Keratinocyte (primary cell): ENCODE measurements at regions not wholly inside any gene's neighbourhood (a gene's known extent, or its start where the extent isn't known, plus 50 kb on each side); places are given as distances from the start of the nearest gene placed in this dataset.

ENCODE experiments used
- DNase-seq: peaks from one replicate; pipeline ENCODE4 v3.0.0-alpha.2; 2011; ENCODE audit warnings: low read depth, missing footprints, low spot score
- FAIRE-seq: peaks from 2 replicates; lab custom pipeline; 2011; peaks lifted over from hg19 to GRCh38; lab: Jason Lieb, UNC
- H2AFZ ChIP-seq: 2 replicates; pipeline ENCODE4 v1.6.0; 2012; ENCODE audit warnings: low read length, control low read depth, inconsistent platforms; ENCODE audit not compliant: control insufficient read depth
- H3K27ac ChIP-seq: 2 replicates; pipeline ENCODE4 v1.5.1; 2011; ENCODE audit warnings: low read length; ENCODE audit not compliant: control insufficient read depth, insufficient read depth
- H3K27me3 ChIP-seq: 3 replicates; pipeline ENCODE4 v1.6.0; 2011; ENCODE audit warnings: low read length; ENCODE audit not compliant: control insufficient read depth, insufficient read depth; ENCODE audit errors: extremely low read depth
- H3K36me3 ChIP-seq, 2 experiments: 2 replicates in 1 of 2; 3 replicates in 1 of 2; pipeline ENCODE4 v1.5.1; 2011; ENCODE audit warnings: low read length in 2 of 2, mild to moderate bottlenecking in 1 of 2; ENCODE audit not compliant: control insufficient read depth in 2 of 2, insufficient read depth in 2 of 2; ENCODE audit errors: extremely low read depth in 1 of 2
- H3K4me1 ChIP-seq: 3 replicates; pipeline ENCODE4 v1.5.1; 2011; ENCODE audit warnings: low read length; ENCODE audit not compliant: control insufficient read depth, insufficient read depth; ENCODE audit errors: extremely low read depth
- H3K4me2 ChIP-seq: 3 replicates; pipeline ENCODE4 v1.6.0; 2011; ENCODE audit warnings: low read depth, low read length; ENCODE audit not compliant: control insufficient read depth, insufficient read depth; ENCODE audit errors: extremely low read depth
- H3K4me3 ChIP-seq, 3 experiments: fragments of 200-600 bp in 1 of 3; sonication (generic) in 1 of 3; 2 replicates in 2 of 3; 3 replicates in 1 of 3; pipeline ENCODE4 v1.5.1; 2011 to 2016; ENCODE audit warnings: low read length in 3 of 3, mild to moderate bottlenecking in 3 of 3, control low read depth in 2 of 3, inconsistent platforms in 1 of 3, low read depth in 1 of 3, mixed read lengths in 1 of 3, mixed run types in 1 of 3, moderate library complexity in 1 of 3; ENCODE audit not compliant: control insufficient read depth in 2 of 3, insufficient read depth in 2 of 3; ENCODE audit errors: extremely low read depth in 1 of 3
- H3K79me2 ChIP-seq: 2 replicates; pipeline ENCODE4 v1.6.0; 2012; ENCODE audit warnings: low read length; ENCODE audit not compliant: control insufficient read depth, insufficient read depth
- H3K9ac ChIP-seq: 3 replicates; pipeline ENCODE4 v1.6.0; 2011; ENCODE audit warnings: low read length; ENCODE audit not compliant: control insufficient read depth, insufficient read depth; ENCODE audit errors: extremely low read depth
- H3K9me1 ChIP-seq: 3 replicates; pipeline ENCODE4 v1.6.0; 2011; ENCODE audit warnings: low read length; ENCODE audit not compliant: control insufficient read depth, insufficient read depth; ENCODE audit errors: extremely low read depth
- H3K9me3 ChIP-seq: 2 replicates; pipeline ENCODE4 v1.5.1; 2012; ENCODE audit warnings: low read depth, low read length; ENCODE audit not compliant: control insufficient read depth
- H4K20me1 ChIP-seq: 3 replicates; pipeline ENCODE4 v1.6.0; 2011; ENCODE audit warnings: low read length; ENCODE audit not compliant: control insufficient read depth, insufficient read depth; ENCODE audit errors: extremely low read depth
- CTCF ChIP-seq, 3 experiments: IDR thresholded peaks in 1 of 3; conservative IDR thresholded peaks in 1 of 3; optimal IDR thresholded peaks in 1 of 3; 2 replicates in 2 of 3; 3 replicates in 1 of 3; pipeline versions ENCODE3 to v1.5.1; 2011; ENCODE audit warnings: low read length in 3 of 3, mild to moderate bottlenecking in 3 of 3, moderate library complexity in 2 of 3, control low read depth in 1 of 3, inconsistent platforms in 1 of 3; ENCODE audit not compliant: insufficient read depth in 2 of 3; ENCODE audit errors: extremely low read depth in 1 of 3
- EZH2 ChIP-seq: IDR thresholded peaks from one replicate; pipeline ENCODE4 v1.6.1; 2012; ENCODE audit warnings: inconsistent platforms, mild to moderate bottlenecking, low read length, moderate library complexity
- dilution Hi-C: fragments of 300-500 bp; cut with MboI; formaldehyde crosslinking; loops from one replicate; pipeline ENCODE4 v1.7.0; 2020; ENCODE audit warnings: low sequenced_read_pairs; ENCODE audit not compliant: extremely low pct_ligation_motif_present

- no peak overlapping the region for H3K9ac ChIP-seq
- H3K27me3 ChIP-seq, result no peaks in the 10 kb centered on the region
- DNase-seq (no peak), FAIRE-seq (no peak)
- TF ChIP-seq EZH2 (no peak), CTCF (optimal IDR thresholded peaks at IDR 0.05 in 1 of 3, IDR thresholded peaks at IDR 0.05 in 1 of 3, conservative IDR thresholded peaks at IDR 0.05 in 1 of 3; ENCODE audit: extremely low read depth in 1 of 3, insufficient read depth in 2 of 3, low read length in 3 of 3) (no peak)
- no peaks in the 10 kb centered on the region for H3K4me1 ChIP-seq
- H3K79me2 ChIP-seq, result no peaks in the 10 kb centered on the region
- H3K4me3 ChIP-seq, result no peak overlapping the region
- dilution Hi-C loops, result no loop called here
- no peak overlapping the region for H3K27ac ChIP-seq
- H4K20me1 ChIP-seq, result no peaks in the 10 kb centered on the region
- H3K36me3 ChIP-seq, result no peaks in the 10 kb centered on the region
- no peaks in the 10 kb centered on the region for H3K9me1 ChIP-seq
- no peak overlapping the region for H2AFZ ChIP-seq
- no peaks in the 10 kb centered on the region for H3K9me3 ChIP-seq
- no peak overlapping the region for H3K4me2 ChIP-seq
These were observed 1222.6 kb upstream of the LRRN3 start for GRCh38 chr7:109868215-109868860.

- no peak overlapping the region for H3K4me2 ChIP-seq
- H3K27me3 ChIP-seq, result no peaks in the 10 kb centered on the region
These were observed 1217.6 kb upstream of the LRRN3 start for GRCh38 chr7:109873296-109873695.

More at GRCh38 chr7:109873296-109873695, 1217.6 kb upstream of the LRRN3 start:
- TF ChIP-seq EZH2 (no peak), CTCF (optimal IDR thresholded peaks at IDR 0.05 in 1 of 3, IDR thresholded peaks at IDR 0.05 in 1 of 3, conservative IDR thresholded peaks at IDR 0.05 in 1 of 3; ENCODE audit: extremely low read depth in 1 of 3, insufficient read depth in 2 of 3, low read length in 3 of 3) (no peak)
- Histone ChIP-seq H3K9me1 (no peaks in the 10 kb centered on the region), H3K4me1 (no peaks in the 10 kb centered on the region), H3K36me3 (no peaks in the 10 kb centered on the region), H4K20me1 (no peaks in the 10 kb centered on the region), H2AFZ (no peak overlapping the region), H3K9ac (no peak overlapping the region), H3K9me3 (no peaks in the 10 kb centered on the region), H3K4me3 (no peak overlapping the region), H3K27ac (no peak overlapping the region), H3K79me2 (no peaks in the 10 kb centered on the region)
- dilution Hi-C loops, result no loop called here
- DNase-seq, result no peak
- no peak for FAIRE-seq
